ENCODE measurements at regions not wholly inside any gene's neighbourhood (a gene's known extent, or its start where the extent isn't known, plus 50 kb on each side); places are given as distances from the start of the nearest gene placed in this dataset.

- TF ChIP-seq ZNF70 (CRISPR knock-in tag; IDR thresholded peaks at IDR 0.05) (no peak), ARNTL (CRISPR knock-in tag; IDR thresholded peaks at IDR 0.05; ENCODE audit: borderline replicate concordance, low read depth) (no peak)
Observed at GRCh38 chr13:102972191-102972590, 94.0 kb downstream of the SLC10A2 start.

All from SK-N-SH treated with all-trans-retinoic acid at 6 μM for 48 hours (cell line).